ENCODE measurements at regions not wholly inside any gene's neighbourhood (a gene's known extent, or its start where the extent isn't known, plus 50 kb on each side); places are given as distances from the start of the nearest gene placed in this dataset.

GRCh38 chr1:29956349-29957030 lies 720.2 kb downstream of the PTPRU start:
- no peaks in the 10 kb centered on the region for H3K4me1 ChIP-seq
- intact Hi-C loops (cut with DNase I): no loop called here
- no peak for DNase-seq (ENCODE audit: extremely low spot score)
- H3K9me3 ChIP-seq: no peaks in the 10 kb centered on the region
- no peaks in the 10 kb centered on the region for H3K36me3 ChIP-seq
- H3K27ac ChIP-seq (replicated peaks in 1 of 4): no peak overlapping the region
- WGBS: 91% methylated on average over 4 of the region's 4 CpGs
- H3K4me3 ChIP-seq: no peak overlapping the region
- TF ChIP-seq POLR2A (IDR thresholded peaks at IDR 0.05; ENCODE audit: low read depth) (no peak), EP300 (IDR thresholded peaks at IDR 0.05) (no peak), POLR2AphosphoS5 (IDR thresholded peaks at IDR 0.05) (no peak)
- TF ChIP-seq, protein P1, sequence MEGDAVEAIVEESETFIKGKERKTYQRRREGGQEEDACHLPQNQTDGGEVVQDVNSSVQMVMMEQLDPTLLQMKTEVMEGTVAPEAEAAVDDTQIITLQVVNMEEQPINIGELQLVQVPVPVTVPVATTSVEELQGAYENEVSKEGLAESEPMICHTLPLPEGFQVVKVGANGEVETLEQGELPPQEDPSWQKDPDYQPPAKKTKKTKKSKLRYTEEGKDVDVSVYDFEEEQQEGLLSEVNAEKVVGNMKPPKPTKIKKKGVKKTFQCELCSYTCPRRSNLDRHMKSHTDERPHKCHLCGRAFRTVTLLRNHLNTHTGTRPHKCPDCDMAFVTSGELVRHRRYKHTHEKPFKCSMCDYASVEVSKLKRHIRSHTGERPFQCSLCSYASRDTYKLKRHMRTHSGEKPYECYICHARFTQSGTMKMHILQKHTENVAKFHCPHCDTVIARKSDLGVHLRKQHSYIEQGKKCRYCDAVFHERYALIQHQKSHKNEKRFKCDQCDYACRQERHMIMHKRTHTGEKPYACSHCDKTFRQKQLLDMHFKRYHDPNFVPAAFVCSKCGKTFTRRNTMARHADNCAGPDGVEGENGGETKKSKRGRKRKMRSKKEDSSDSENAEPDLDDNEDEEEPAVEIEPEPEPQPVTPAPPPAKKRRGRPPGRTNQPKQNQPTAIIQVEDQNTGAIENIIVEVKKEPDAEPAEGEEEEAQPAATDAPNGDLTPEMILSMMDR (IDR thresholded peaks at IDR 0.05): no peak
- peaks cover 0 to 67% (median 0%) of the 10 kb centered on the region in 4 donors for H3K27me3 ChIP-seq

DNA sequence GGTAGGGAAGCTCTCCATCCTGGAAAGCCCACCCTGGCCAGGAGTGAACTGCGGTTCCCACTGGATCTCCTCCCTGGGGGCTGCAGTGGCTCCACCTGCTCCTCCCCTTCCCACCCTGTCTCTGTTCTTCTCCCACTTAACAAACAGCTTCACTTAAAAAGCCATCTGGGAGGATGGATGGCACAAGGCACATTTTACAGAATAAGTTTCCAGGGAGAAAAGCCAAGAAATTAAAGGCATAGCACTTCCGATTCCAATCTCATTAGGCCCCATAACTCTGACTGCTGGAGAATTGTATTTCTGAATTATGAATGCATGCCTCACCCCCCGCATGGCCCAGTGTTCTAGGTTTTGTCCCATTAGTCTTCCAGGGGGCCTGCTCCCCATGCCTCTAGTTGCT lies 718.3 kb downstream of the PTPRU start:
- H3K9me3 ChIP-seq: no peaks in the 10 kb centered on the region
- WGBS: 81% methylated on average over 3 of the region's 3 CpGs
- no peak overlapping the region for H3K27ac ChIP-seq (replicated peaks in 1 of 4)
- TF ChIP-seq, protein P1 (IDR thresholded peaks at IDR 0.05): no peak
- TF ChIP-seq EP300 (IDR thresholded peaks at IDR 0.05) (no peak), POLR2A (IDR thresholded peaks at IDR 0.05; ENCODE audit: low read depth) (no peak), POLR2AphosphoS5 (IDR thresholded peaks at IDR 0.05) (no peak)
- H3K4me3 ChIP-seq: no peak overlapping the region
- no peaks in the 10 kb centered on the region for H3K36me3 ChIP-seq
- no peak for DNase-seq (ENCODE audit: extremely low spot score)
- H3K4me1 ChIP-seq: no peaks in the 10 kb centered on the region
- intact Hi-C loops (cut with DNase I): no loop called here
- peaks cover 0 to 56% (median 0%) of the 10 kb centered on the region in 4 donors for H3K27me3 ChIP-seq

DNA sequence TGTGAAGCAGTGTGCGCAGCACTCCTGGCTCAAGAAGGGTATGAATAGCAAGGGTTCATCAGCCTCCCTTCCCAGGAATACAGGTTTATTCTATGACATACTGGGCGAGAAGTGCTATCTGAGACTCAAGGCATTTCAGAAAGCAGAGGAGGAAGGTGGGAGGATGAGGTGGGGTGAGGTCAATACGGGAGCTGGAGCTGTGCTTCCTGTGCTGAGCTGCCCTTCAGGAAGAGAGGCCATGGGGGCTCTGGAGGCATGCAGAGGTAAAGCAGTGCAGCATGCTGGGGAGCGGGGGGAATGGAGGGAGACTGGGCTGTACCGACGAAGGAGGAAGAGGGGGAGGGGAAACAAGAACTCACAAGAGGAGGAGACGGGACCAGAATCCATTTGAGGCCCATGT lies 717.6 kb downstream of the PTPRU start:
- Histone ChIP-seq H3K4me3 (no peak overlapping the region), H3K4me1 (no peaks in the 10 kb centered on the region), H3K9me3 (no peaks in the 10 kb centered on the region), H3K27me3 (peaks cover 0 to 56% (median 0%) of the 10 kb centered on the region in 4 donors), H3K36me3 (no peaks in the 10 kb centered on the region), H3K27ac (replicated peaks in 1 of 4) (no peak overlapping the region)
- intact Hi-C loops (cut with DNase I): no loop called here
- 38% methylated on average over 7 of the region's 7 CpGs for WGBS
- no peak for TF ChIP-seq EP300 (IDR thresholded peaks at IDR 0.05)
- TF ChIP-seq, protein P1 (IDR thresholded peaks at IDR 0.05): no peak
- DNase-seq (ENCODE audit: extremely low spot score): no peak

DNA sequence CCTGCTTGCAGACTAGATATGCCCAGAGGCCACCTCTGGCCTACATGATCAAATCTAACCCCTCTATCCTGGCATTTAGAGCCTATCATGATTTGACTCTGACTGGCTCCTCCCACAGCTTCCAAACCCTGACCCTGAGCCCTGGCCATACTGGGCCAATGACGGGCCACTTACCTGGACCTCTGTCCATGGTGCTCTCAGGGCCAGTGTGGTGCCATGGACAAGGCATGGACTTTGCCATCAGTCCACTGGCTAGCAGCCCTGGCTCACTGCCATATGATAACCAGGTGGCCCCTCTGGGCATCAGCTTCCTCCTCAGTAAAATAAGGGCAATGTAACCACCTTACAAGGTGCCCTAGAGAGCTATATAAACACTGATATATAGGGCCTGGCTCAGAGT lies 713.4 kb downstream of the PTPRU start:
- no peaks in the 10 kb centered on the region for H3K4me1 ChIP-seq
- no peak overlapping the region for H3K4me3 ChIP-seq
- DNase-seq (ENCODE audit: extremely low spot score): no peak
- H3K27me3 ChIP-seq: peaks cover 0 to 78% (median 0%) of the 10 kb centered on the region in 4 donors
- no peak for TF ChIP-seq EP300 (IDR thresholded peaks at IDR 0.05)
- no peak for TF ChIP-seq POLR2AphosphoS5 (IDR thresholded peaks at IDR 0.05)
- no peak for TF ChIP-seq POLR2A (IDR thresholded peaks at IDR 0.05; ENCODE audit: low read depth)
- TF ChIP-seq, protein P1 (IDR thresholded peaks at IDR 0.05): no peak
- no peaks in the 10 kb centered on the region for H3K36me3 ChIP-seq
- H3K9me3 ChIP-seq: no peaks in the 10 kb centered on the region
- WGBS: 44% methylated on average over 1 of the region's 1 CpG
- H3K27ac ChIP-seq (replicated peaks in 1 of 4): no peak overlapping the region
- intact Hi-C loops (cut with DNase I): no loop called here

GRCh38 chr1:29948581-29948980 lies 712.3 kb downstream of the PTPRU start:
- Histone ChIP-seq H3K4me3 (no peak overlapping the region), H3K9me3 (no peaks in the 10 kb centered on the region), H3K27me3 (peaks cover 0 to 78% (median 0%) of the 10 kb centered on the region in 4 donors), H3K4me1 (no peaks in the 10 kb centered on the region), H3K27ac (replicated peaks in 1 of 4) (no peak overlapping the region), H3K36me3 (no peaks in the 10 kb centered on the region)
- no peak for TF ChIP-seq POLR2AphosphoS5 (IDR thresholded peaks at IDR 0.05)
- 71% methylated on average over 8 of the region's 8 CpGs for WGBS
- no peak for DNase-seq (ENCODE audit: extremely low spot score)
- intact Hi-C loops (cut with DNase I): no loop called here

All from esophagus muscularis mucosa (tissue), 4 donors.